HCT116 (cell line): ENCODE measurements at regions not wholly inside any gene's neighbourhood (a gene's known extent, or its start where the extent isn't known, plus 50 kb on each side); places are given as distances from the start of the nearest gene placed in this dataset.

Experiments used
- ATAC-seq: fragments of 200-7000 bp; cut with Tn5 transposase; 2 replicates; pipeline ENCODE4 v1.9.1; 2020; ENCODE audit warnings: mild to moderate bottlenecking, moderate library complexity
- BruUV-seq: library from RNA; stranded (reverse); fragments of 400-500 nt; replicated peaks from 2 replicates; lab custom pipeline; 2021; lab: Mats Ljungman, UMichigan
- CTCF ChIA-PET: fragments of 300-600 bp; sonication (Branson Sonifier 250); formaldehyde crosslinking; loops from one replicate; lab custom pipeline; 2021; ENCODE audit warnings: antibody characterized with exemption; lab: Charles Lee
- POLR2A ChIA-PET: fragments of 300-600, 350-600 bp; sonication (Branson Sonifier 250); formaldehyde crosslinking; loops from one replicate; lab custom pipeline; 2021; ENCODE audit warnings: antibody characterized with exemption; lab: Charles Lee
- RAD21 ChIA-PET, 2 experiments: fragments of 300-600 bp; sonication (Branson Sonifier 250); formaldehyde crosslinking; loops; one replicate each; lab custom pipeline; 2023; ENCODE audit warnings: low total read pairs in 2 of 2; ENCODE audit not compliant: uncharacterized antibody in 2 of 2, unreplicated experiment in 2 of 2, low non-redundant PET in 1 of 2; lab: Charles Lee
- DNase-seq: peaks from one replicate; pipeline ENCODE4 v3.0.0-alpha.2; 2010; ENCODE audit warnings: low read depth, low spot score
- H2AFZ ChIP-seq: fragments of 200-600 bp; shearing (Covaris generic), sonication (generic); 2 replicates; pipeline ENCODE4 v1.6.1; 2017; ENCODE audit warnings: low read depth, mixed run types, mixed read lengths, antibody characterized with exemption, low read length; ENCODE audit not compliant: poor library complexity, severe bottlenecking
- H3K27ac ChIP-seq: 2 replicates; pipeline ENCODE4 v1.5.1; 2012; ENCODE audit warnings: low read depth, low read length
- H3K27me3 ChIP-seq: fragments of 200-600 bp; sonication (generic); 2 replicates; pipeline ENCODE4 v1.6.1; 2016; ENCODE audit warnings: mixed run types, low read length, mixed read lengths; ENCODE audit not compliant: insufficient read depth
- H3K36me3 ChIP-seq, 2 experiments: fragments of 200-500 bp in 1 of 2; fragments of 200-600 bp in 1 of 2; sonication (Bioruptor generic) in 1 of 2; sonication (generic) in 1 of 2; 2 replicates each; pipeline versions ENCODE4 v1.5.1 to v1.6.1; 2014 to 2016; ENCODE audit warnings: low read length in 2 of 2, inconsistent platforms in 1 of 2, mixed read lengths in 1 of 2, mixed run types in 1 of 2; ENCODE audit not compliant: insufficient read depth in 2 of 2, control insufficient read depth in 1 of 2
- H3K4me1 ChIP-seq, 2 experiments: fragments of 200-600 bp in 1 of 2; sonication (generic) in 1 of 2; 2 replicates each; pipeline versions ENCODE4 v1.5.1 to v1.6.1; 2012 to 2017; ENCODE audit warnings: low read length in 2 of 2, inconsistent platforms in 1 of 2, mild to moderate bottlenecking in 1 of 2, mixed read lengths in 1 of 2, mixed run types in 1 of 2, moderate library complexity in 1 of 2; ENCODE audit not compliant: insufficient read depth in 2 of 2, control insufficient read depth in 1 of 2
- H3K4me2 ChIP-seq: fragments of 200-600 bp; sonication (generic); 2 replicates; pipeline ENCODE4 v1.6.1; 2017; ENCODE audit warnings: mixed run types, low read length, mixed read lengths
- H3K4me3 ChIP-seq, 2 experiments: fragments of 200-600 bp in 1 of 2; sonication (generic) in 1 of 2; replicated peaks in 1 of 2; 2 replicates each; pipeline ENCODE4 v1.5.1; 2011 to 2016; ENCODE audit warnings: low read length in 2 of 2, control low read depth in 1 of 2, low read depth in 1 of 2, mild to moderate bottlenecking in 1 of 2, mixed read lengths in 1 of 2, mixed run types in 1 of 2
- H3K79me2 ChIP-seq: fragments of 200-600 bp; sonication (generic); 2 replicates; pipeline ENCODE4 v1.6.1; 2017; ENCODE audit warnings: mild to moderate bottlenecking, mixed run types, low read length, moderate library complexity, mixed read lengths; ENCODE audit not compliant: insufficient read depth
- H3K9ac ChIP-seq: fragments of 200-600 bp; sonication (generic); 2 replicates; pipeline ENCODE4 v1.6.1; 2016; ENCODE audit warnings: low read length, mixed read lengths
- H3K9me2 ChIP-seq: fragments of 200-600 bp; sonication (generic), shearing (Covaris generic); 2 replicates; pipeline ENCODE4 v1.6.1; 2017; ENCODE audit warnings: mixed run types, mild to moderate bottlenecking, moderate library complexity; ENCODE audit not compliant: insufficient read depth
- H3K9me3 ChIP-seq, 2 experiments: fragments of 200-500 bp in 1 of 2; fragments of 200-600 bp in 1 of 2; sonication (Bioruptor generic) in 1 of 2; sonication (generic) in 1 of 2; 2 replicates each; pipeline ENCODE4 v1.6.1; 2014 to 2017; ENCODE audit warnings: low read length in 2 of 2, mixed read lengths in 2 of 2, inconsistent platforms in 1 of 2, low read depth in 1 of 2, mild to moderate bottlenecking in 1 of 2, mixed run types in 1 of 2, moderate library complexity in 1 of 2; ENCODE audit not compliant: control insufficient read depth in 1 of 2, insufficient read depth in 1 of 2
- H4K20me1 ChIP-seq: fragments of 200-600 bp; sonication (generic), shearing (Covaris generic); 2 replicates; pipeline ENCODE4 v1.6.1; 2017; ENCODE audit warnings: mixed run types, mild to moderate bottlenecking, moderate library complexity; ENCODE audit not compliant: insufficient read depth
- CBX3 ChIP-seq: IDR thresholded peaks from 2 replicates; pipeline ENCODE4 v1.6.1; 2012; ENCODE audit warnings: low read depth
- CEBPB ChIP-seq: IDR thresholded peaks from 2 replicates; pipeline ENCODE4 v1.6.1; 2012; ENCODE audit warnings: low read depth
- CTCF ChIP-seq, 3 experiments: fragments of 200-600 bp in 1 of 3; sonication (generic) in 1 of 3; IDR thresholded peaks in 2 of 3; conservative IDR thresholded peaks in 1 of 3; 2 replicates each; pipeline ENCODE4 v1.5.1; 2012 to 2017; ENCODE audit warnings: low read depth in 2 of 3, low read length in 2 of 3, antibody characterized with exemption in 1 of 3, borderline replicate concordance in 1 of 3, control low read depth in 1 of 3, mild to moderate bottlenecking in 1 of 3, mixed read lengths in 1 of 3, mixed run types in 1 of 3, moderate library complexity in 1 of 3; ENCODE audit not compliant: insufficient read depth in 1 of 3
- EGR1 ChIP-seq: IDR thresholded peaks from 2 replicates; pipeline ENCODE4 v1.6.1; 2012; ENCODE audit warnings: low read depth
- ELF1 ChIP-seq: IDR thresholded peaks from 2 replicates; pipeline ENCODE4 v1.6.1; 2012; ENCODE audit warnings: low read depth, borderline replicate concordance
- EZH2 ChIP-seq: fragments of 200-600 bp; sonication (generic); IDR thresholded peaks from 2 replicates; pipeline ENCODE4 v1.6.1; 2017; ENCODE audit warnings: antibody characterized with exemption, mixed run types
- EZH2phosphoT487 ChIP-seq: fragments of 200-600 bp; IDR thresholded peaks from 2 replicates; pipeline ENCODE4 v1.6.1; 2018; ENCODE audit warnings: antibody characterized with exemption, borderline replicate concordance
- FOSL1 ChIP-seq: IDR thresholded peaks from 2 replicates; pipeline ENCODE4 v1.6.1; 2012; ENCODE audit warnings: low read depth
- JUND ChIP-seq: IDR thresholded peaks from 2 replicates; pipeline ENCODE4 v1.6.1; 2012
- MAX ChIP-seq: IDR thresholded peaks from 2 replicates; pipeline ENCODE4 v1.6.1; 2012
- POLR2A ChIP-seq: IDR thresholded peaks from 2 replicates; pipeline ENCODE4 v1.7.0; 2011; ENCODE audit warnings: borderline replicate concordance; ENCODE audit not compliant: insufficient read depth, insufficient read length; ENCODE audit errors: extremely low read depth
- REST ChIP-seq: IDR thresholded peaks from 2 replicates; pipeline ENCODE4 v1.6.1; 2012; ENCODE audit warnings: low read depth
- SIN3A ChIP-seq: IDR thresholded peaks from 2 replicates; pipeline ENCODE4 v1.6.1; 2012; ENCODE audit warnings: low read depth
- SP1 ChIP-seq: IDR thresholded peaks from 2 replicates; pipeline ENCODE4 v1.6.1; 2012; ENCODE audit warnings: low read depth
- SRF ChIP-seq: IDR thresholded peaks from 2 replicates; pipeline ENCODE4 v1.6.1; 2012; ENCODE audit warnings: low read depth
- TCF7L2 ChIP-seq: IDR thresholded peaks from 2 replicates; pipeline ENCODE4 v1.7.0; 2011; ENCODE audit warnings: borderline replicate concordance, inconsistent platforms; ENCODE audit not compliant: insufficient read depth, insufficient read length; ENCODE audit errors: extremely low read depth
- YY1 ChIP-seq: IDR thresholded peaks from 2 replicates; pipeline ENCODE4 v1.6.1; 2011; ENCODE audit warnings: low read length, low read depth, moderate library complexity, mild to moderate bottlenecking; ENCODE audit not compliant: insufficient replicate concordance; ENCODE audit errors: extremely low read depth
- ZBTB33 ChIP-seq: IDR thresholded peaks from 2 replicates; pipeline ENCODE4 v1.6.1; 2011; ENCODE audit warnings: mild to moderate bottlenecking, low read length, moderate library complexity; ENCODE audit not compliant: insufficient replicate concordance; ENCODE audit errors: extremely low read depth
- ZFX ChIP-seq: fragments of 450-650 bp; IDR thresholded peaks from 2 replicates; pipeline ENCODE4 v1.6.1; 2017
- ZNF274 ChIP-seq: fragments of 200-500 bp; sonication (Bioruptor generic); IDR thresholded peaks from 2 replicates; pipeline ENCODE4 v1.6.1; 2014; ENCODE audit warnings: mild to moderate bottlenecking, low read depth, low read length, inconsistent platforms
- intact Hi-C: fragments of 100-400 bp; cut with micrococcal nuclease; formaldehyde crosslinking; loops from 2 replicates; pipeline ENCODE4 v1.10.0; 2022

GRCh38 chr12:89108265-89108664 is 244.0 kb downstream of the DUSP6 start:
- no peaks in the 10 kb centered on the region for H3K79me2 ChIP-seq
- no peaks in the 10 kb centered on the region for H3K27me3 ChIP-seq
- H4K20me1 ChIP-seq: no peaks in the 10 kb centered on the region
- H3K9ac ChIP-seq: no peak overlapping the region
- H3K4me1 ChIP-seq: no peaks in the 10 kb centered on the region
- TF ChIP-seq CEBPB: no peak
- no peak for TF ChIP-seq ZBTB33
- TF ChIP-seq POLR2A: no peak
- no peak for TF ChIP-seq ELF1
- no peak for TF ChIP-seq FOSL1
- no peak for TF ChIP-seq EZH2
- no peak for TF ChIP-seq CTCF (IDR thresholded peaks at IDR 0.05 in 2 of 3, conservative IDR thresholded peaks at IDR 0.05 in 1 of 3; ENCODE audit: borderline replicate concordance in 1 of 3, insufficient read depth in 1 of 3, low read depth in 2 of 3, low read length in 2 of 3)
- no peak for TF ChIP-seq SIN3A
- TF ChIP-seq TCF7L2: no peak
- no peak for TF ChIP-seq ZNF274
- no peak for TF ChIP-seq REST
- no peak for TF ChIP-seq SP1
- no peak for TF ChIP-seq EZH2phosphoT487
- TF ChIP-seq SRF: no peak
- TF ChIP-seq ZFX: no peak
- TF ChIP-seq EGR1: no peak
- TF ChIP-seq MAX: no peak
- no peak for TF ChIP-seq JUND
- no peak for TF ChIP-seq YY1
- no peak for TF ChIP-seq CBX3
- no peaks in the 10 kb centered on the region for H3K36me3 ChIP-seq
- no peak for ATAC-seq
- no peak overlapping the region for H2AFZ ChIP-seq
- H3K9me3 ChIP-seq: no peaks in the 10 kb centered on the region
- ChIA-PET POLR2A (no interaction called here), RAD21 (no interaction called here), CTCF (no interaction called here)
- no peak overlapping the region for H3K27ac ChIP-seq
- no peak overlapping the region for H3K4me3 ChIP-seq
- H3K4me2 ChIP-seq: no peak overlapping the region
- no peak for DNase-seq
- no peaks in the 10 kb centered on the region for H3K9me2 ChIP-seq
- no TSS peak for BruUV-seq
- intact Hi-C loops: no loop called here
